SH-SY5Y (cell line): ENCODE measurements at regions not wholly inside any gene's neighbourhood (a gene's known extent, or its start where the extent isn't known, plus 50 kb on each side); places are given as distances from the start of the nearest gene placed in this dataset.

Experiments
- GATA2 ChIP-seq: IDR thresholded peaks from 2 replicates; pipeline ENCODE4 v1.6.1; 2011; ENCODE audit warnings: mild to moderate bottlenecking, low read depth, low read length
- GATA3 ChIP-seq: IDR thresholded peaks from 2 replicates; pipeline ENCODE4 v1.6.1; 2011; ENCODE audit warnings: low read depth, mild to moderate bottlenecking, low read length, moderate library complexity

GRCh38 chr9:80401243-80401642 lies 829.5 kb downstream of the TLE4 start:
- TF ChIP-seq GATA2, result no peak
- TF ChIP-seq GATA3, result no peak
